SK-N-SH (cell line): ENCODE measurements at regions not wholly inside any gene's neighbourhood (a gene's known extent, or its start where the extent isn't known, plus 50 kb on each side); places are given as distances from the start of the nearest gene placed in this dataset.

ENCODE experiments used
- CHD2 ChIP-seq: fragments of 150-350 bp; IDR thresholded peaks from 2 replicates; pipeline ENCODE4 v1.6.1; 2018; ENCODE audit warnings: low read length; ENCODE audit not compliant: partially characterized antibody
- CTCF ChIP-seq: fragments of 200-600 bp; sonication (generic); IDR thresholded peaks from 2 replicates; pipeline ENCODE4 v1.6.1; 2017; ENCODE audit warnings: antibody characterized with exemption, mild to moderate bottlenecking, moderate library complexity
- EP300 ChIP-seq, 2 experiments: IDR thresholded peaks; 2 replicates each; pipeline versions ENCODE4 v1.4.0 to v1.6.1; 2012; ENCODE audit warnings: borderline replicate concordance in 1 of 2, low read depth in 1 of 2, low read length in 1 of 2
- EZH2phosphoT487 ChIP-seq: fragments of 200-600 bp; sonication (generic); IDR thresholded peaks from 2 replicates; pipeline ENCODE4 v1.6.1; 2017; ENCODE audit warnings: low read depth, mixed run types, mild to moderate bottlenecking, antibody characterized with exemption, moderate library complexity, borderline replicate concordance
- GATA2 ChIP-seq: sonication (generic); formaldehyde crosslinking; IDR thresholded peaks from 2 replicates; pipeline ENCODE4 v1.5.0; 2020; ENCODE audit warnings: mild to moderate bottlenecking, missing genetic modification reagents
- RAD21 ChIP-seq: IDR thresholded peaks from 2 replicates; pipeline ENCODE4 v1.6.1; 2012; ENCODE audit warnings: mild to moderate bottlenecking, low read length
- REST ChIP-seq: IDR thresholded peaks from 2 replicates; pipeline ENCODE4 v1.6.1; 2012; ENCODE audit warnings: mild to moderate bottlenecking, low read depth, low read length, moderate library complexity
- SIN3A ChIP-seq: IDR thresholded peaks from 2 replicates; pipeline ENCODE4 v1.6.1; 2012; ENCODE audit warnings: low read depth, mild to moderate bottlenecking, low read length, moderate library complexity, borderline replicate concordance
- TAF1 ChIP-seq: IDR thresholded peaks from 2 replicates; pipeline ENCODE4 v1.6.1; 2012; ENCODE audit warnings: low read depth, mild to moderate bottlenecking, low read length, moderate library complexity, borderline replicate concordance

- no peak for TF ChIP-seq GATA2 (CRISPR knock-in tag)
- TF ChIP-seq EP300 (IDR thresholded peaks at IDR 0.05; ENCODE audit: borderline replicate concordance in 1 of 2, low read depth in 1 of 2, low read length in 1 of 2) = no peak
- TF ChIP-seq TAF1 = no peak
- TF ChIP-seq EZH2phosphoT487 = no peak
- no peak for TF ChIP-seq REST
- no peak for TF ChIP-seq RAD21
- no peak for TF ChIP-seq CHD2
- no peak for TF ChIP-seq CTCF
- no peak for TF ChIP-seq SIN3A
These were observed 100.2 kb upstream of the PGRMC2 start for GRCh38 chr4:128387600-128388351.
